22Rv1 (cell line): ENCODE measurements at regions not wholly inside any gene's neighbourhood (a gene's known extent, or its start where the extent isn't known, plus 50 kb on each side); places are given as distances from the start of the nearest gene placed in this dataset.

ENCODE experiments used
- H3K27ac ChIP-seq: fragments of 450-650 bp; 2 replicates; pipeline ENCODE4 v1.5.1; 2017
- ZFX ChIP-seq: fragments of 450-650 bp; IDR thresholded peaks from 2 replicates; pipeline ENCODE4 v1.6.1; 2017; ENCODE audit warnings: antibody characterized with exemption, borderline replicate concordance
- TF ChIP-seq, protein P1 (sequence below): fragments of 450-650 bp; IDR thresholded peaks from 2 replicates; pipeline ENCODE4 v1.5.1; 2017; ENCODE audit warnings: mild to moderate bottlenecking

DNA sequence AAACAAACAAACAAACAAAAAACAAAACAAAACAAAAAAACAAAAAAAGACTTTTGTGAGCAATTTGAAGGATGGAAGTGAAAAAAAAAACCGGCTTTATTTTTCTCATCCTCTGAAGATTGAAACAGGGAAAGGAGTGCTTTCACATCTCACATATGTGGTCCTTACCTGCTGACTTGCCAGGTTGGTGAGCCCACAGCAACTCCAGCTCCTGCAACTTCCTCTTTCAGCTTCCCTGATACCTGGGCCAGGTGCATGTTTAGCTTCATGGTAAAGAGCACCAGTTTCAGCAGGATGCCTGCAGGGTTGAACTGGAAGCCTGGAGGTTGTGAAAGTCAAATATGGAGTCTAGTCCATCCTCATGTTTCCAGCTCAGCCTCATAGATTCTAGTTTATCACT is 221.2 kb upstream of the OTX2 start:
- no peak for TF ChIP-seq ZFX
- TF ChIP-seq, protein P1, sequence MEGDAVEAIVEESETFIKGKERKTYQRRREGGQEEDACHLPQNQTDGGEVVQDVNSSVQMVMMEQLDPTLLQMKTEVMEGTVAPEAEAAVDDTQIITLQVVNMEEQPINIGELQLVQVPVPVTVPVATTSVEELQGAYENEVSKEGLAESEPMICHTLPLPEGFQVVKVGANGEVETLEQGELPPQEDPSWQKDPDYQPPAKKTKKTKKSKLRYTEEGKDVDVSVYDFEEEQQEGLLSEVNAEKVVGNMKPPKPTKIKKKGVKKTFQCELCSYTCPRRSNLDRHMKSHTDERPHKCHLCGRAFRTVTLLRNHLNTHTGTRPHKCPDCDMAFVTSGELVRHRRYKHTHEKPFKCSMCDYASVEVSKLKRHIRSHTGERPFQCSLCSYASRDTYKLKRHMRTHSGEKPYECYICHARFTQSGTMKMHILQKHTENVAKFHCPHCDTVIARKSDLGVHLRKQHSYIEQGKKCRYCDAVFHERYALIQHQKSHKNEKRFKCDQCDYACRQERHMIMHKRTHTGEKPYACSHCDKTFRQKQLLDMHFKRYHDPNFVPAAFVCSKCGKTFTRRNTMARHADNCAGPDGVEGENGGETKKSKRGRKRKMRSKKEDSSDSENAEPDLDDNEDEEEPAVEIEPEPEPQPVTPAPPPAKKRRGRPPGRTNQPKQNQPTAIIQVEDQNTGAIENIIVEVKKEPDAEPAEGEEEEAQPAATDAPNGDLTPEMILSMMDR = no peak
- no peak overlapping the region for H3K27ac ChIP-seq

DNA sequence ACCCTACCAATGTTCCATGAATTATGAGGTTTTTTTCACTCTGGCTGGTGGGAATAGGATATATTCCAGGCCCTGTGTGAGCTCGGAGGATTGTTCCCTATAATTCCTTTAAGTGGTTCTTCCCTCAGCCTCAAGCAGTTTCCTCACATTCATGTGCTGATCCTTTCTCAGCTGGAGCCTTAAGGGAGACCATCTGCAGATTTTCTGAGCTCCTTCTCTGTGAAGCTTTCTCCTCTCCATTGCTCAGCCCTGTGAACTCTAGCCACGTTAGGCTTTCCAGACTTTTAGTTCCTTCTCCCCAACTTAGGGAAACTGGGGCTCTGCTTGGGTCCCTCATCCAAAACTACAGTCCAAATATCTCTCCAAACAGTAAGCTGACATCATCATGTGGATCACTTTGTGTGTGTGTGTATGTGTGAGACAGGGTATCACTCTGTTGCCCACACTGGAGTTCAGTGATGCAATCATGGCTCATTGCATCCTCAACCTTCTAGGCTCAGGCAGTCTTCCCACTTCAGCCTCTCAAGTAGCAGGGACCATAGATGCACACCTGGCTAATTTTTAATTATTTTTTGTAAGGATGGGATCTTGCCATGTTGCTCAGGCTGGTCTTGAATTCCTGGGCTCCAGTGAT is 219.5 kb upstream of the OTX2 start:
- no peak overlapping the region for H3K27ac ChIP-seq
- TF ChIP-seq, protein P1 = no peak
- TF ChIP-seq ZFX = no peak

DNA sequence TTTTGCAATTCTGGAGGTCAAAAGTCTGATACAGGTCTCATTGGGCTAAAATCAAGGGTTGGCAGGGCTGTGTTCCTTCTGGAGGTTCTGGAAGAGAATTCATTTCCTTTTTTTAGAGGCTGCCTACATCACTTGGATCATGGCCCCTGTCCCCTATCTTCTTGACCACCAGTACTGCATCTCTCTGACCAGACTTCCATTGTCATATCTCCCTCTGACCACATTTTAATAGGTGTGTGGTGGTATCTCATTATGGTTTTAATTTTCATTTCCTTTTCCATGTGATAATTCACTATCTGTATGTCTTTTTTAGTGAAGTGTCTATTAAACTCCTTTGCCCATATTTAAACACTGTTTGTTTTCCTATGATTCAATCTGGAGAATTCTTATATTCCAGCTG is 215.2 kb upstream of the OTX2 start:
- TF ChIP-seq, protein P1 = no peak
- no peak for TF ChIP-seq ZFX
- H3K27ac ChIP-seq = no peak overlapping the region

DNA sequence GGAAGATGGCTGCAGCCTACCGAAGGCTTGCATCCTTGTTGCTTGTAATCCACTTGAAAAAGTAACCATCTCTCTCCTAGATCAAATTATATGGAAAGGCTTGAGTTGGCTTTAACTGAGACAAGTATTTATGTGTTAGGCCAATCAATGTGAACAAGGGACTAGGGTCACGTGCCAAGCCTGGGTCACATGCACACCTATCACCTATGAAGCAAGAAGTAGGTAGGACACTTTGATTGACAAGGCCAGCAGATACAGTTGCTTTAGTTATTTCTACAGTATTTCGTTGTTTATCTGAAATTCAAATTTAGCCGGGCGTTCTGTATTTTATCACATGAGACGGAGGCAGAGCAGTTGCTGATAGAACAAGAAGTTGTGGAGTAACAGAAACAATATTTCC is 212.3 kb upstream of the OTX2 start:
- TF ChIP-seq ZFX = no peak
- TF ChIP-seq, protein P1 = no peak
- no peak overlapping the region for H3K27ac ChIP-seq

DNA sequence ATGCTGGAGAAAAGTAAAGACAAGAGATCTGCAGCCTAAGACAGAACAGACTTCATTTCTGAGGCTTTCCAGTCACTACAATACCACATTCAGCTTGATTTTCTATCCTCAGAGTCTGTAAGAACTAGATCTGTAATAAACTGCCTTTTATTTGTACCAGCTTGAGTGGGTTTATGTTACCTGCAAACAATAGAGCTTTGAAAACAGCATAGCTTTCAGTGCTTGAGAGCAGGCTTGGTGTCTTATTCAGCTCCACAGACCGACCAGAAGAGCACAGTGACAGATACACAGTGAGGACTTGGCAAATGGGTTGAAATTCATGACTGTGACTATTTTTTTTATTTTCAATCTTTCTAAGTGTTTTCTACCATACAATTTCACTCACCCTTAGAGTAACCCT is 207.8 kb upstream of the OTX2 start:
- no peak overlapping the region for H3K27ac ChIP-seq
- no peak for TF ChIP-seq ZFX
- TF ChIP-seq, protein P1 = no peak

DNA sequence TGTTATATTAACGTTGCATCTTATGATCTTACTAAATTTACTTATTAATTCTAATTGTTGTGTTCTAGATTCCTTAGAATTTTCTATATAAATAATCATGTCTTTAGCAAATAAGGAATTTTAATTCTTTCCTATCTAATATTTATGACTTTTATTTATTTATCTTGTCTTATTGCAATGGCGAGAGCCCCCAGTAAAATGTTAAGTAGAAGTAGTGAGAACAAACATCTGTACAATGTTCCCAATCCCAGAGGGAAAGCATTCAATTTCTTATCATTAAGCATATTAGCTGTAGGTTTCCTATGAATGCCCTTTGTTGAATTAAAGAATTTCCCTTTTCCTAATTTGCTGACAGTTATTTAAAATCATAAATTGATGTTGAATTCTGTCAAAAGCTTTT is 203.7 kb upstream of the OTX2 start:
- TF ChIP-seq, protein P1 = no peak
- no peak for TF ChIP-seq ZFX
- no peak overlapping the region for H3K27ac ChIP-seq

DNA sequence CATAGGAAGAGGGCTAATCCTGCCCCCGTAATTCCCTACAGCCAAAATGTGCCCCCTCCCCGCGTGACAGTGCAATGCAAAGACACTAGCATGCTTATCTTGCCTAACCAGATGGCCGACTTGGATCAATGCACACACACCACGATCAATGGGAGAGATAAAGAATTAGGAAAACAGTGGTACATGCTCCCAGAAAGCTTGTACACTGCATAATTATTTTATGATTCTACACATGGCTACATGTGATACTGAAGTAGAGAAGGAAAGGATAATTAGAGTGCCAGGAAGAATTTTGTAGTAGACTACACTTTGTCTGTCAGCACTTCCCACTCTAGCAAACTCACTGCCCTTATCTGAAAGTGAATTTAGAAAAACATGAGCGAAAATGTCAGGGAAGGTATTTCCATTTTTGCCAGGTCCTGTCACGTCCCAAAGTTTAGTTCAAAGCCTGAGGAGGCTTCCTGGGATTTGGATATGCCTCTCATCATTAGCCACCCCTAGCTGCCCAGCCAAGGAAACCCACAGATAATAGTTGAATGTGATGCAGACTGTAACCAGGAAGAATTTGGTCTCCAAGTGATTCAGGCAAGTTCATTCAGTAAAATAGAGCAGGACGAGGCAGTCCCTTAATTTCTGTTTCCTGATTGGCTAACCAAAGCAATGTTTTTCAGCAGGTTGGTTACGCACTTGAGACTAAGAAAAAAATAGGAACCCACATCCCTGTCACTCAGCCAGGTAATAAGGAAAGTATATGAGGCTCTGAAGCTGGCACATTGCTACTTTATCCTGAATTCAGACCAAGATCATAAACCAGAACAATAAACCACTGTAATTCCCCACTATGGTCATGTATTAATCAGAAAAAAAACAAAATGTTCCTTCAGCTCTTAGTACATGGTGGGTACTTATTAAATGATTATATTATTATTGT is 199.6 kb upstream of the OTX2 start:
- no peak for TF ChIP-seq ZFX
- TF ChIP-seq, protein P1 = no peak
- H3K27ac ChIP-seq = no peak overlapping the region
